GM21786 (cell line): ENCODE measurements at regions not wholly inside any gene's neighbourhood (a gene's known extent, or its start where the extent isn't known, plus 50 kb on each side); places are given as distances from the start of the nearest gene placed in this dataset.

ENCODE experiments used
- ATAC-seq: cut with Tn5 transposase; IDR thresholded peaks from one replicate; pipeline ENCODE4 v1.9.1; 2021; ENCODE audit not compliant: unreplicated experiment

DNA sequence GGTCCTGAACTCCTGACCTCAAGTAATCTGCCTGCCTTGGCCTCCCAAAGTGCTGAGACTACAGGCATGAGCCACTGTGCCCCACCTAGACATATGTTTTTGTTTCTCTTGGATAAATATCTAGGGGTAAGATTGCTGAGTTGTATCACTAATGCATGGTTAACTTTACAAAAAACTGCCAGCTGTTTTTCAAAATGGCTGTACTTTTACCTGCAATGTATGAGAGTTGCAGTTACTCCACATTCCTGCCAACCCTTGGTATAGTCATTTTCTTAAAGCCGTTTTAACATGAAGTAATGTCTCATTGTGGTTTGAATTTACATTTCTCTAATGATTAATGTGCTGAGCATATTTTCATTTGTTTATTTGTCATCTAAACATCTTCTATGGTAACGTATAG, 289.7 kb downstream of the UTRN start:
- ATAC-seq, result no peak

DNA sequence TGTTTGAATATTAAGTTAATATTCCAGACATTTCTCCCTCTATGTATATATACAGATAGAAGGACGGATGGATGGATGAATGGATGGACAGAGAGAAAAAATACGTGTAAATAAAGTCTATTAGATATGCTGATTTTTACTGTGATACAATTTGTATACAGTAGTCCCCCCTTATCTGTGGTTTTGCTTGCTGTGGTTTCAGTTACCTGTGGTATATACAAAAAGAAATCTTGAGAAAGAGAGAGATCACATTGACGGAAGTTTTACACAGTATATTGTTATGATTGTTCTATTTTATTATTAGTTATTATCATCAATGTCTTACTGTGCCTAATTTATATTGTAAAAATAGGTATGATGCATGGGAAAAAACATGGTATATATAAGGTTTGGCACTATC, 290.2 kb downstream of the UTRN start:
- no peak for ATAC-seq

DNA sequence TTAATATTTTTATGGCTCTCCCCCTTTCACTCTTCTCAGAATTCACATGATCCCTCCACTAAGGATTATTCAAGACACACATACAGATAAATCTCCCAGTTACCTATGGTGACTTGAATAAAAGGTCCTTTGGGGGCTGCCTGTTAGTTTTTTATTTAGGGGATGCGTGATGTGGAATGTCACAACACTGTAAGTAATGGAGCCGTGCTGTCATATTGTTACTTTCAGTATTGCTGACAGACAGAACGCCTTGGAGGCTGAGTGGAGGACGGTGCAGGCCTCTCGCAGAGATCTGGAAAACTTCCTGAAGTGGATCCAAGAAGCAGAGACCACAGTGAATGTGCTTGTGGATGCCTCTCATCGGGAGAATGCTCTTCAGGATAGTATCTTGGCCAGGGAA, 291.7 kb downstream of the UTRN start:
- no peak for ATAC-seq

DNA sequence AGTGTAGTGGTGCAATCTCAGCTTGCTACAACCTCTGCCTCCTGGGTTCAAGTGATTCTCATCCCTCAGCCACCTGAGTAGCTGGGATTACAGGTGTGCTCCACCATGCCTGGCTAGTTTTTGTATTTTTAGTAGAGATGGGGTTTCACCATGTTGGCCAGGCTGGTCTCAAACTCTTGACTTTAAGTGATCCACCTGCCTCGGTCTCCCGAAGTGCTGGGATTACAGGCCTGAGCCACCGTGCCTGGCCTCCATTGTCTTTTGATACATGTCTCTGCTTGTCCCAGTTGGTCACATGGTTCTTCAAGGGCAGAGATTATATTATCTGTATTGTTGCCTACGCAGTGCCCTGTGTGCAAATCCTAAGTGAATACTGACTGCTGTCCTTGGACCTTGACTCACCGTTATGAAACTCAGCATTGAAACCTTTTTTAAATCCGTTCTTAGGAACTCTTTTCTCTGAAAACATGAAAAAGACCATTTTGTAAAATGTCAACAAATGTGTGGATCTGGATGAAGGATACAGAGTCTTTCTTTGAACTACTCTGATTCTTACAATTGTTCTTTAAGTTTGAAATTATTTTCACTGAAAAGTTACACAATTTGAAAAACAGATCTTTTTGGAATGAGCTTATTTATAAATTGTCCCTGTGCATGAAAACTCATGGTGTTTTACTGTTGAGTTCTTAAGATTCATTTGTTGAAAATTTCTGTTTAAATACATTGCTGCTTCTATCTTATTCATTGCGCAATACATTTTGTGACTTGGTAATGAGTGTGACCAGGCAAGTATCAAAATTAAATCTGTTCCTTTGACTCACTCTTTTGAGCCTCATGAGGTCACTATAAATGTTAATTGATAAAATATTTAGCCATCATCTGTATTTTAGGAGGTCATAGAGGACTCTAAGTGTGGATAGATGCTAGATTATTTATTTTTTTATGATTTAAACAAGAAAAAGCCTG, 293.5 kb downstream of the UTRN start:
- no peak for ATAC-seq

DNA sequence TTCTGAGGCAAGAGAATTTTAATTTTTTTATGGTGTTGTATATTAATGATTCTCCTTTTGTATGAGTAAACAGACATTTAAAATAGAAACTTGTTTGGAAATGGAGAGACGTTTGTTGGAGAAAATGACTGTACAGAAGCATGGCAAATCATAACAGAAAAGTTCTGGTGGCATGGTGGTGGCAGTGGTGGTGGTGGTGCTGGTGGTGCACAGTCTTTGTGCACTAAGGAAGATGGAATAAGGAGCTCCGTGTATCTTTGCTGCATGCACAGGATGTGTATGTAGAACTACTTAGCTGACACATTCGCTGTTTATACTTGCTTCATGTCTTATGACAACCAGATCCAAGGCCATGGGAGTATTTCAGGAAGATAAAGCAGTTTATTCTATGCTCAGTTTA, 294.9 kb downstream of the UTRN start:
- ATAC-seq, result no peak

DNA sequence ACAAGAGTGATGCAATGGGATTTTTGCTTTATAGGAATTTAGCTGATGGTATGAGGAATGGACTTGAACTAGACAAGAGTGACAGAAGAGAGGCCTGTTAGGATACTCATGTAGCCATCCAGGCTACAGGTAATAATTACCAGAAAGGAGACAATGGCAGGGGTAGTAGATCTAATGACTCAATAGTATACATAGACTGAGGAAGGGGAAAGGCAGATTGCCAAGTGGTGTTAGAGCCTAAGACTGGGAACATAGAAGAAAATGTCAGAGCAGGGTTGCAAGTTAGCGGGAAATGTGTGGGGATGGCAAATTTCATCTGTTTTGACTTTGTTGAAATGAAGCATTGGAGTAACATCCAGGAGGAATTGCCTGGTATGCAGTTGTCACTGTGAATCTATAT, 295.6 kb downstream of the UTRN start:
- ATAC-seq, result no peak

DNA sequence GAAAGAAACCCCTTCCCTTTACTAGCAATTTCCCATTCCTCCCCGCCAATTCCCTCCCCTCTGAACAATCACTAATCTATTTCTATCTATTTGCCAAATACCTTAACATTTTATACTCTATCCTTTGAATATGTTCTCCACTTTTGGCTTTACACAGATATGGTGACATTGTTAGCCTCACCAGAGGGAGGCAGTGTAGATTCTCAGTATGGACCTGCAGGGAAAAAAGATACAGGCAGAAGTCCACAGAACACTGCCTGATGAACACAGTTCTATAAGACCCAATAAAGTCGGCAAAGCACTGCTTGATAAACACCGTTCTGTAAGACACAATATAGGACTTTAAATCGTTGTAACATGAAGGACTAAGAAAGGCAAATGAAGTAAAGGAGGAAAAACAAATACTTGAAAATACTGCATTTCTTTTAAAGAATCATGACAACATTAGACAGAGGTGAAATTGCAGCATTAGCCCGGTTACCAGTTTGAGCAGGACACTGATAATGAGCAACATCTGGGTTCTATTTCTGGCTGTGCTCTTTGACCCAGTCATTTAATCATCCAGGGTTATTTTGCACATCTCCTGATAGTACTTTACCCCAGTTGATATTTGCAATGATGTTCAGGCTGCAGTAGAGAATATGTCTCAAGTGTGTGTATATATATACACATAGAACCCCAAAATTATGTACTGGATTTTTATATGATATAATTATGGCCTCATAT, 296.8 kb downstream of the UTRN start:
- ATAC-seq, result no peak

DNA sequence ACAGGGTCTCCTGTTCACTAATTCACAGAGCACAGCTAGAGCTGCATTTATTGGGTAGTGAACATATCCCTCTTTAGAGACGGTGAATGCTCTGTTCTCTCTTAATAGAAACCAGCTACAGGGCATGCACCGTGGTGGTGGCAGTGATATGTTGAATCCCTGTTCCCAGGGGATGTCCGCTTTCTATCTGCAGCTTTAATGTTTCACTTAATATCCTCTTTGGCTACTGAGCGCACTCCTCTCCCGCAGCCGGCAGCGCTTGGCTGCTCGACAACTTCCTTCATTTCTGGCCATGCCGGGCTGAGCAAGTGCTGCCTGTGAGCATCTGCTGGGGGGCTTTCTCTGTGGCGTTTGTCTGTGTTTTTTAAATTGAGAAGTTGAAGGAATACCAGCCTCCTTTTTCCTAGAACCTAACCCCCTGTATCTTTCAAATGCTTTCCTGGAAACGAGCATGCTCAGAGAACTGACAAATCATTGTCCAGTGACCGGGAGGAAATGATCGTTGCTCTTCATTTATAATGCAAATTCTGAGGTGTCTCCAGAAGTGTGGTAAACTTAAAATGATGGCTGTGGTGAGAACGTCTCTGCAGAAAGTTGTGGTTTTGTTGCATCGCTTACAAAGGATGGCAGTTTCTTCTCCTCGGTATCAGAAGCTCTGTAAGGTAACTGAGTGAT, 297.9 kb downstream of the UTRN start:
- ATAC-seq, result peak; percentile 94

DNA sequence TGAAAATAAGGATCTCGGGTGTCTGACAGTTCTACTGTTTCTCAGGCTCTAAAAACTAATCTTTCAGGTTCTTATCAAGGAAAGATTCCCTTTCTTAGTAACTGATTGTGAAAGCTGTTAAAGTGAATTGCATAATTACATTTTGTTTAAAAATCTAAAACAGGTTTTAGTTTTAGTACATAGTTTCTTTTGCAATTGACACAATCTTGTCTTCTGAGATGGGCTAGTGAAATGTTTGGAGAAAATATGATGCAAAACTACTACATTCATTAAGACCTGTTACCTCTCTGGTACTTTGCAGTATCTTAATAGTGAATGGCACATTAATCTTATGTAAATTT, 298.4 kb downstream of the UTRN start:
- peak; percentile 2 for ATAC-seq

DNA sequence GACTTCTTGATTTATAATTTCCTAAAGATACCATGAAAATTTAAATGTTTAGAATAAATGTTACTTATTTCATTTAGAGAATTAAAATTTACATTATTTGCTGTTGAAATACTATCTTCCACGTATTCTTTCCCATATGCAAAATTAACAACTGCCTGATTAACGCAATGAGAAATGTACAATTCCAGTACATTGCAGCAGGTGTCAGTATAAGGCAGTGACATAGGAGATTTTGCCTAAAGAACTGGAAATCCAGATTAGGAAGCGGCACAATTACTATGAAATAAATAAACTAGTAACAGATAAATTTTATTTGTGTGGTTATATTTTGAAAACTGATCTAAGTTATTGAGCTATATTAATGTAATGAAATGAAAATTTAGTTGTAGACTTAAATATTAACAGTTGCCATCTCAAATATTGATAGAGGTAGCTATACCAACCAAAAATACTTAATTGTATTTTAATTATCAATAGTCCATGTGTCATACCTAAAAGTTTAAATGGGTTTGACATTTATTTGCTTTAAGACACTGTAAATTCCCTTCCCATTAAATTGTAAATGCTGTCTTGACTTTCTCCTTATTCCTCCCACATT, 300.2 kb downstream of the UTRN start:
- ATAC-seq, result no peak

DNA sequence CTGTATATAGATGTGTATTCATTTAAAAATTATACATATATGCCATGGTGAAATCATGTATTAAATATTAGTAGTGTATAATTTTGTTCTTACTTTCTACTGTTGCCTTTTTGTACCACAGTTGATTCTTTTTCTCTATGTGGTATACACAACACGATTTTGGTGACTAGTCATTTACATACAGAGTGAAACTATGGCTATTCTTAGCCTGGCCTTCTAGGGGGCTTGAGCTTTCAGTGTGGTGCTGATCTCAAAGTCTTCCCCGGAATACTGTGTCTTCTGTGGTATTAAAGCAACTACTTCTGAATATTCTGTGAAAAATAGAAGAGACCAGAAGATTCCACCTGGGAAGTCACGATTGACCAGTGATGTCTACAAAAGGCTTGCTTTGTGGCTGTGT, 301.9 kb downstream of the UTRN start:
- no peak for ATAC-seq

DNA sequence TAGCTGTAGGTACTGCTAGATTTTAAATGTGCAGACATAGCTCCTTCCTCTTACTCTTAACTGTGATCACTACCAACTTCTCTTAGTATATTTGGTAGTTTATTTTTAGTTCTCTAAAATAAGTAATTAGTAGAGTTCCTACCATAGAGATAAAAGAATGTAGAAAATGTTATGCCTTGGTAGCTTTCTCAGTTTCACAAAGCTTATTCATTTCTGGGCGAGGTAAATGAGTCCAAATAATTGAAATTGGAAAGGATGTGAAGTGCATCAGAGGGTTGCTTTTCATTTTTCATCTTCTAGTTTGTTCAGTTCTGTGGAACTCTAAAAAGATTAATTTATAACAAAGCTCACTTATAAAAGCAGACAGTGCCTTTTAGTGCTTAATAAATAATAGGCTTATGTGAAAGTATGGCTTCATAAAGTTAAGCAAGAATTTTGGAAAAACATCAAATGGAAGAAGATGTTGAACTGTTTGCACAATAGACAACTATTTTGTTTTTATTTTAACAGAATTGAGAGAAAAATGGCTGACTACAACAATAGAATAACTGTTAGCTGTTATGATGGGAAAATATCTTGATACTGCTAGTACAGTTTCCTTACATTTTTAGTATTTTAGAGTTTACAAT, 303.7 kb downstream of the UTRN start:
- peak; percentile 79 for ATAC-seq

DNA sequence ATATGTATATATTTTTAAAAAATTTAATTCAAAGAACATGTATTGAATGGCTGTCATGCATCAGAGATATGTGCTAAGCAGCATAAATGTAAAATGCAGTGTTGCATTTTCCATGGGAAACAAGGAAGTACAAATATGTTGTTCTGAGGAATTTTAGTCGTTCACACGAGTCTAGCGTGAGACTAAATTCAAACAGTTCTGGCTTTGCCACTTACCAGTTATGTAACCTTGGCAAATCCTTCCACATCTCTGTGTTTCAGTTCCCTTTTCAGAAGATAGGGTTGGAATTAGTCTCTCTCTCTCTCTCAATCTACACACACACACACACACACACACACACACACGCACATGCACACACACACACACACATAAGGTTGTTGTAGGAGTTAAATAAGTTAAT, 305.4 kb downstream of the UTRN start:
- ATAC-seq, result no peak

DNA sequence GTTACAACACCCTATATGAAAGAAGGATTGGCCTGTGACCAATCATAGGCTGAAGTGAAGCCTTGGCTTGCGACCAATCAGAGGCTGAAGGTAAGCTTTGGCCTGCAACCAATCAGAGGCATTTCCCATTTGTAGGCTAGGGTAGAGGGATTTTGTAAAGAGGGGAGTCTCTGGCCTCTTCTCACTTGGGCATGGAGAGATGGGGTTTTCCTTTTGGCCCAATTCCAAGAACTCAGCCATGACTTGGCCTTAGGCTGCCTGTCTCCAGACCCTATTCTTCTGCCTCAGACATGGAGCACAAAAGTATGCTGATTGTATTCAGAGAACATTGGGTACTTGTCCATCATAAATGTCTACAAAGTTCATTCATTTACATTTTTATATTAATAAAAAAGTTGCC, 308.3 kb downstream of the UTRN start:
- no peak for ATAC-seq

DNA sequence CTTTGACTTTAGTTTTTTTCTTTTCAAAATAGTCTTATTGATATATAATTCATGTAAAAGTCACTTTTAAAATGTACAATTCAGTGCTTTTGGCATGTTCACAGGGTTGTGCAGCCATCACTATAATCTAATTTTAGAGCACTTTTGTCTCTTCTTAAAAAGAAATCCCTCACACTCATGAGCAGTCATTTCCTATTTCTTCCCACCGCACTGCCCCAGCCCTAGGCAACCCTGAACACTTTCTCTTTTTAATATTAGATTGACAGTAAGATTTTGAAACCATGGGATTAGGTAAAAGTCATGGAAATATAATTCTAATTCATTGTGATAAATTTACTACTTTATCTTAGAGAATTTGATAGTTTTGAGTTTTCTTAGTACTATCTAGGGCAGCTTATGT, 309.4 kb downstream of the UTRN start:
- ATAC-seq, result no peak

DNA sequence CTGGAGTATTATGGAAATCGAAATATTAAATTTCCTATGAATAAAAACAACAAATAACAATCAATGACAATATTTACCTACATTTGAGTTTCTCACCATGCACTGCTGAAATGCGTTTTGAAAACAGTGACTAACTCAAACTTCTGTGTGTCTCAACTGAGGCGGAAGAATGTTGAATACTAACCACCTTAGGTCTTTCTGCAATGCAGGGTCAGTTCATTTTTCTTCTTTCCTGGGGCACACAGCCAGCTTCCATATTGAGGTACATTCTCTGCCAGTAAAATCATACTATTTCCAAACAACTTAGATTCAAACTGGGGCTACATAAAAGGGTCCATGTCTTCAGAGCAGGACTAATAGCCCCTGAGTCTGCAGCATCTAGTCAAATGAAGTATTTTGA, 310.1 kb downstream of the UTRN start:
- no peak for ATAC-seq

DNA sequence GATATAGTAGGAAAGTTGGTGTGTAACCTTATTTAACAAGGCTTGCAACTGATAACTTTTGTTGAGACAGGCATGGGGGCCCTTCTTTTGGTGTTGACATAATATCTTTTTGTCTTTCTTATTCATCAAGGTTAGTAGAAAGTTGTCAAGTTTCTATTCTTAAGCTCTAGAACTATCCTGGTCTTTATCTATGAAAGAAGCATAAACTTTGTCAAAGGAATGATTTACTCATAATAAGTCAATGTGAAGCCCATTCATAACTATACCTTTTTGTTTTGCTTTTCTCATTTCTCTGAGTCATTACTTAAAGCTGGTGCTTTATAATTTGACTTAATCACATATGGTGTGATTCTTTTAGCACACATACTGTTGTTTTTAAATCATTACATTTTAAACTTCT, 312.4 kb downstream of the UTRN start:
- ATAC-seq, result no peak

DNA sequence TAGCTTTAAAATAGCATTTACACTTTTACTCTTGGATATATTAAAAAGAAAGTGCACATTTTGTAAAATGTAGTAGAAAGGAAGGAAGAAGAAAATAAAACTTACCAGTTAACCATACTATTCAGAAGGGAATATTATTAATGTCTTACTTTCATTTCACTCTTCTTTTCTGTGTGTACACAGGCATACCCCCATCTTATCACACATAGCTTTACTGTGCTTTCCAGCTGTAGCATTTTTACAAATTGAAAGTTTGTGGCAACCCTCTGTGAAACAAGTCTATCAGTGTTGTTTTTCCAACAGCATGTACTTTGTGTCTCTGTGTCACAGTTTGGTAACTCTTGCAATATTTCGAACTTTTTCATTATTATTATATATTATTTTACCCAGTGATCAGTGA, 314.5 kb downstream of the UTRN start:
- ATAC-seq, result no peak

DNA sequence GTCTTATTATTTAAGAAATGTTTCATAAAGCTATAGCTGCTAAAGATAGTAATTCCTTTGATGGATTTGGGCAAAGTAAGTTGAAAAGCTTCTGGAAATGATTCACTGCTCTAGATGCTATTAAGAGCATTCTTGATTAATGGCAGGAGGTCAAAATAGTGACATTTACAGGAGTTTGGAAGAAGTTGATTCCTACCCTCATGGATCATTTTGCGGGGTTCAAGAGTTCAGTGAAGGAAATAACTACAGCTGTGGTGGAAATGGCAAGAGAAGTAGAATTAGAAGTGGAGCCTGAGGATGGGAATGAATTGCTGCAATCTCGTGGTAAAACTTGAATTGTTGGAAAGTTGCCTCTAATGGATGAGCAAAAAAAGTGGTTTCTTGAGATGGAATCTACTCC, 316.1 kb downstream of the UTRN start:
- ATAC-seq, result no peak

DNA sequence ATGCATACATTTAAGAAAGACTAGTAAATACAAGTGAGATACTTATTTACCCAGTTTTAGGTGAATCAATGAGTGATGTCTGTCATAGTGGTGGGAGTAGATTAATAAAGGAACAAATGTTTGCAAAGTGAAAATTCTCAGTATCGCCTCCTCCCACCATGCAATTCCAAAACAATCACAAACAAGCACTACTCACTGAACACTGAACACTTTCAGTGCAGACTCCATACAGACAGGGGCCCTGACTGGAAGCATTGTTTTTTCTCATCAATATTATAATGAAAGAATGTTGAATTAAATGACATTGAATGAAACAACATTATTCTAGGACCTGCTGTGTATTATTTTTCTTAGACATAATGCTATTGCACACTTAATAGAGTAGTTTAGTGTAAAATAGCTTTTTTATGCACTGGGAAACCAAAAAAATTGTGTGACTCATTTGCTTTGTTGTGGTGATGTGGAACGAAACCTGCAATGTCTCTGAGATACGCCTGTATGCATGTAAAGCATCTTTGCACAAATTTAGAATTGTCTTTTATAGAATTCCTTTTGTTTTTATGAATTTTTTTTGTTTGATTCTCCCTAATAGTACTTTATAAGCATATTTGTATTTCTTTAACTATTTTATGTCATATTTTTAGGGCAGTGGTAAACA, 317.5 kb downstream of the UTRN start:
- no peak for ATAC-seq

DNA sequence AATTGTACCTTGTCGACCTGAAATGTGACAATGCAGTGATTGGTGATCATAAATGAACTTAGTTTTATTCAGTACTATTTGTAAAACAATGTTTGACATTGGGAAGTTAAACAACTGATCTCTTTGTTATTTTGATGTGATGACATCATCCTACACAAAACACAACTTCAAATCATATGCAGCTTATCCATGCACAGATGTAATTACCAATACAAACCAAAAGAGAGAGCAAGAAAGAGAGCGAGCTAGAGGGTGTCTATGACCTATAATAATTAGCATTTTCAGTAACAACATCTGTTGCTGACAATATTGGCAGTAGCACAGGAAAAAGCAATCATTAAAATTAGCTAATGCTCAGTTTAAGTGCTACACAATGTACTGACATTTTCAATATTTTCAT, 320.9 kb downstream of the UTRN start:
- no peak for ATAC-seq
